ENCODE measurements at regions not wholly inside any gene's neighbourhood (a gene's known extent, or its start where the extent isn't known, plus 50 kb on each side); places are given as distances from the start of the nearest gene placed in this dataset.

- Histone ChIP-seq H3K9ac (ENCODE audit: low read depth in 1 of 2, low read length in 2 of 2) (no peak overlapping the region), H3K27ac (ENCODE audit: low read depth in 2 of 2, low read length in 2 of 2) (no peak overlapping the region), H3K4me3 (ENCODE audit: low read length in 2 of 2) (no peak overlapping the region)
Observed at GRCh38 chr11:19511066-19511412, 201.6 kb upstream of the NAV2 start.

GRCh38 chr11:19510468-19510867 lies 202.2 kb upstream of the NAV2 start:
- Histone ChIP-seq H3K4me3 (ENCODE audit: low read length in 2 of 2) (no peak overlapping the region), H3K27ac (ENCODE audit: low read depth in 2 of 2, low read length in 2 of 2) (no peak overlapping the region), H3K27me3 (ENCODE audit: control insufficient read depth in 2 of 2, insufficient read depth in 2 of 2, low read length in 2 of 2) (peaks cover 4 to 7% of the 10 kb centered on the region in 2 donors), H3K36me3 (ENCODE audit: control insufficient read depth in 2 of 2, insufficient read depth in 2 of 2, low read length in 2 of 2) (no peaks in the 10 kb centered on the region), H3K9ac (ENCODE audit: low read depth in 1 of 2, low read length in 2 of 2) (no peak overlapping the region), H3K9me3 (ENCODE audit: control insufficient read depth in 2 of 2, low read length in 2 of 2) (no peaks in the 10 kb centered on the region), H3K4me1 (ENCODE audit: control insufficient read depth in 2 of 2, insufficient read depth in 2 of 2, low read length in 2 of 2) (no peaks in the 10 kb centered on the region)

More at GRCh38 chr11:19511066-19511412, 201.6 kb upstream of the NAV2 start:
- Histone ChIP-seq H3K27me3 (ENCODE audit: control insufficient read depth in 2 of 2, insufficient read depth in 2 of 2, low read length in 2 of 2) (peaks cover 6 to 7% of the 10 kb centered on the region in 2 donors), H3K9me3 (ENCODE audit: control insufficient read depth in 2 of 2, low read length in 2 of 2) (no peaks in the 10 kb centered on the region), H3K36me3 (ENCODE audit: control insufficient read depth in 2 of 2, insufficient read depth in 2 of 2, low read length in 2 of 2) (no peaks in the 10 kb centered on the region), H3K4me1 (ENCODE audit: control insufficient read depth in 2 of 2, insufficient read depth in 2 of 2, low read length in 2 of 2) (no peaks in the 10 kb centered on the region)

GRCh38 chr11:19509215-19509614 lies 203.4 kb upstream of the NAV2 start:
- Histone ChIP-seq H3K9me3 (ENCODE audit: control insufficient read depth in 2 of 2, low read length in 2 of 2) (no peaks in the 10 kb centered on the region), H3K9ac (ENCODE audit: low read depth in 1 of 2, low read length in 2 of 2) (no peak overlapping the region), H3K27me3 (ENCODE audit: control insufficient read depth in 2 of 2, insufficient read depth in 2 of 2, low read length in 2 of 2) (peaks cover 4 to 7% of the 10 kb centered on the region in 2 donors), H3K4me3 (ENCODE audit: low read length in 2 of 2) (no peak overlapping the region), H3K4me1 (ENCODE audit: control insufficient read depth in 2 of 2, insufficient read depth in 2 of 2, low read length in 2 of 2) (no peaks in the 10 kb centered on the region), H3K27ac (ENCODE audit: low read depth in 2 of 2, low read length in 2 of 2) (no peak overlapping the region), H3K36me3 (ENCODE audit: control insufficient read depth in 2 of 2, insufficient read depth in 2 of 2, low read length in 2 of 2) (no peaks in the 10 kb centered on the region)

DNA sequence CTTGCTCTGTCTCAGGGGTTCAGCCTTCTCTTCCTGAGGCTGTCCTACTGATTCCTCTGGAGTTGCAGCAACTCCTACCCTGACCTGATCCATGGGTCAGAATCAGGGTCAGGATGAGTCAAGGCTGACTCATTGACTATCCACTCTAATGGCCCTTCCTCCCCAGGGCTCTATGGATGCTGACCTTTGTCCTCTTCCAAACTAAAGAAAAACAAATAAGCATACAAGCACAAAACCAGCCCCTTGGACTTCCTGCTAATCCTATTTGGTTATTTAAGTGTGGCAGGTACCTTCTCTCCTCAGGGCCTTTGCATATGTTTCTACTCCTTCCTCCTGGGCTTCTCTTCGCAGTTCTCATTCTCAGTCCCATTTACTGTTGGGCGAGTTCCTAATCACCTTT lies 204.5 kb upstream of the NAV2 start:
- Histone ChIP-seq H3K36me3 (ENCODE audit: control insufficient read depth in 2 of 2, insufficient read depth in 2 of 2, low read length in 2 of 2) (no peaks in the 10 kb centered on the region), H3K4me1 (ENCODE audit: control insufficient read depth in 2 of 2, insufficient read depth in 2 of 2, low read length in 2 of 2) (no peaks in the 10 kb centered on the region), H3K4me3 (ENCODE audit: low read length in 2 of 2) (no peak overlapping the region)

GRCh38 chr11:19506816-19507486 lies 205.7 kb upstream of the NAV2 start:
- peaks cover under 1 to 4% of the 10 kb centered on the region in 2 donors for H3K27me3 ChIP-seq (ENCODE audit: control insufficient read depth in 2 of 2, insufficient read depth in 2 of 2, low read length in 2 of 2)
- no peaks in the 10 kb centered on the region for H3K4me1 ChIP-seq (ENCODE audit: control insufficient read depth in 2 of 2, insufficient read depth in 2 of 2, low read length in 2 of 2)
- no peak overlapping the region for H3K4me3 ChIP-seq (ENCODE audit: low read length in 2 of 2)
- no peak overlapping the region for H3K27ac ChIP-seq (ENCODE audit: low read depth in 2 of 2, low read length in 2 of 2)
- H3K9ac ChIP-seq (ENCODE audit: low read depth in 1 of 2, low read length in 2 of 2), result no peak overlapping the region
- H3K36me3 ChIP-seq (ENCODE audit: control insufficient read depth in 2 of 2, insufficient read depth in 2 of 2, low read length in 2 of 2), result no peaks in the 10 kb centered on the region
- H3K9me3 ChIP-seq (ENCODE audit: control insufficient read depth in 2 of 2, low read length in 2 of 2), result no peaks in the 10 kb centered on the region

More for the DNA sequence above, 204.5 kb upstream of the NAV2 start:
- Histone ChIP-seq H3K27ac (ENCODE audit: low read depth in 2 of 2, low read length in 2 of 2) (no peak overlapping the region), H3K9me3 (ENCODE audit: control insufficient read depth in 2 of 2, low read length in 2 of 2) (no peaks in the 10 kb centered on the region), H3K27me3 (ENCODE audit: control insufficient read depth in 2 of 2, insufficient read depth in 2 of 2, low read length in 2 of 2) (peaks cover 4% of the 10 kb centered on the region in 2 donors), H3K9ac (ENCODE audit: low read depth in 1 of 2, low read length in 2 of 2) (no peak overlapping the region)

DNA sequence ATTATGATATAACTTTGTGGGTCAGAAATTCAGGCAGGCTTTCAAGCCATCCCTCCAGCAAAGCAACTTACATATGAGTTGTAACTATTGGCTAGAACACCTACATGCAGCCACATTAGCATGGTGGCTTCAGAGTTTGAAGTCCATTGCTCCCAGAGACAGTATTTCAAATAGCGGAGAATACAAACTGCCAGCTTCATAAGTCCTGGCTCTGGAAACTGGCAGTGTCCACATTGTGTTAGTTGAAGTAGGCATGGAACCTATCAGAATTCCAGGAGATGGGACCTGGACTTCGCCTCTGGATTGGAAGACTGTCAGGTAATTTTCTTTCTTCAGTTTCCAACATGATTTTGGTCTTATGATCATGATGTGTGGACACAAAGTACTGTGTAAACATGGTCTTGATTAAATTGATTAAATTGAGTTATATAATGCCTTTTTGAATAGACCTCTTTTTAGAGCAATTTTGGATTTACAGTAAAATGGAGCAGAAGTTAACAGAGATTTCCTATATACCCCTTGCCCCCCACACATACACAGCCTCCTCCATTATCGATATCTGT lies 209.9 kb upstream of the NAV2 start:
- no peaks in the 10 kb centered on the region for H3K4me1 ChIP-seq (ENCODE audit: control insufficient read depth in 2 of 2, insufficient read depth in 2 of 2, low read length in 2 of 2)
- no peaks in the 10 kb centered on the region for H3K27me3 ChIP-seq (ENCODE audit: control insufficient read depth in 2 of 2, insufficient read depth in 2 of 2, low read length in 2 of 2)
- H3K4me3 ChIP-seq (ENCODE audit: low read length in 2 of 2), result no peak overlapping the region
- no peaks in the 10 kb centered on the region for H3K9me3 ChIP-seq (ENCODE audit: control insufficient read depth in 2 of 2, low read length in 2 of 2)
- no peak overlapping the region for H3K9ac ChIP-seq (ENCODE audit: low read depth in 1 of 2, low read length in 2 of 2)
- no peaks in the 10 kb centered on the region for H3K36me3 ChIP-seq (ENCODE audit: control insufficient read depth in 2 of 2, insufficient read depth in 2 of 2, low read length in 2 of 2)
- no peak overlapping the region for H3K27ac ChIP-seq (ENCODE audit: low read depth in 2 of 2, low read length in 2 of 2)

- H3K4me1 ChIP-seq (ENCODE audit: control insufficient read depth in 2 of 2, insufficient read depth in 2 of 2, low read length in 2 of 2), result no peaks in the 10 kb centered on the region
- no peaks in the 10 kb centered on the region for H3K9me3 ChIP-seq (ENCODE audit: control insufficient read depth in 2 of 2, low read length in 2 of 2)
- H3K36me3 ChIP-seq (ENCODE audit: control insufficient read depth in 2 of 2, insufficient read depth in 2 of 2, low read length in 2 of 2), result no peaks in the 10 kb centered on the region
- no peak overlapping the region for H3K9ac ChIP-seq (ENCODE audit: low read depth in 1 of 2, low read length in 2 of 2)
- no peaks in the 10 kb centered on the region for H3K27me3 ChIP-seq (ENCODE audit: control insufficient read depth in 2 of 2, insufficient read depth in 2 of 2, low read length in 2 of 2)
- H3K27ac ChIP-seq (ENCODE audit: low read depth in 2 of 2, low read length in 2 of 2), result no peak overlapping the region
- no peak overlapping the region for H3K4me3 ChIP-seq (ENCODE audit: low read length in 2 of 2)
Observed at GRCh38 chr11:19501631-19502030, 211.0 kb upstream of the NAV2 start.

- Histone ChIP-seq H3K9ac (ENCODE audit: low read depth in 1 of 2, low read length in 2 of 2) (no peak overlapping the region), H3K4me1 (ENCODE audit: control insufficient read depth in 2 of 2, insufficient read depth in 2 of 2, low read length in 2 of 2) (no peaks in the 10 kb centered on the region), H3K36me3 (ENCODE audit: control insufficient read depth in 2 of 2, insufficient read depth in 2 of 2, low read length in 2 of 2) (no peaks in the 10 kb centered on the region), H3K27me3 (ENCODE audit: control insufficient read depth in 2 of 2, insufficient read depth in 2 of 2, low read length in 2 of 2) (no peaks in the 10 kb centered on the region), H3K4me3 (ENCODE audit: low read length in 2 of 2) (no peak overlapping the region), H3K9me3 (ENCODE audit: control insufficient read depth in 2 of 2, low read length in 2 of 2) (no peaks in the 10 kb centered on the region), H3K27ac (ENCODE audit: low read depth in 2 of 2, low read length in 2 of 2) (no peak overlapping the region)
Observed at GRCh38 chr11:19499999-19500398, 212.6 kb upstream of the NAV2 start.

GRCh38 chr11:19499026-19499669 lies 213.5 kb upstream of the NAV2 start:
- Histone ChIP-seq H3K27me3 (ENCODE audit: control insufficient read depth in 2 of 2, insufficient read depth in 2 of 2, low read length in 2 of 2) (no peaks in the 10 kb centered on the region), H3K36me3 (ENCODE audit: control insufficient read depth in 2 of 2, insufficient read depth in 2 of 2, low read length in 2 of 2) (no peaks in the 10 kb centered on the region), H3K9me3 (ENCODE audit: control insufficient read depth in 2 of 2, low read length in 2 of 2) (no peaks in the 10 kb centered on the region), H3K9ac (ENCODE audit: low read depth in 1 of 2, low read length in 2 of 2) (no peak overlapping the region), H3K4me1 (ENCODE audit: control insufficient read depth in 2 of 2, insufficient read depth in 2 of 2, low read length in 2 of 2) (no peaks in the 10 kb centered on the region), H3K4me3 (ENCODE audit: low read length in 2 of 2) (no peak overlapping the region), H3K27ac (ENCODE audit: low read depth in 2 of 2, low read length in 2 of 2) (no peak overlapping the region)

GRCh38 chr11:19493446-19494213 lies 219.0 kb upstream of the NAV2 start:
- no peaks in the 10 kb centered on the region for H3K36me3 ChIP-seq (ENCODE audit: control insufficient read depth in 2 of 2, insufficient read depth in 2 of 2, low read length in 2 of 2)
- no peak overlapping the region for H3K4me3 ChIP-seq (ENCODE audit: low read length in 2 of 2)
- no peaks in the 10 kb centered on the region for H3K9me3 ChIP-seq (ENCODE audit: control insufficient read depth in 2 of 2, low read length in 2 of 2)
- no peaks in the 10 kb centered on the region for H3K27me3 ChIP-seq (ENCODE audit: control insufficient read depth in 2 of 2, insufficient read depth in 2 of 2, low read length in 2 of 2)
- H3K27ac ChIP-seq (ENCODE audit: low read depth in 2 of 2, low read length in 2 of 2), result no peak overlapping the region
- no peaks in the 10 kb centered on the region for H3K4me1 ChIP-seq (ENCODE audit: control insufficient read depth in 2 of 2, insufficient read depth in 2 of 2, low read length in 2 of 2)
- H3K9ac ChIP-seq (ENCODE audit: low read depth in 1 of 2, low read length in 2 of 2), result no peak overlapping the region
